H1 (cell line): ENCODE measurements at regions not wholly inside any gene's neighbourhood (a gene's known extent, or its start where the extent isn't known, plus 50 kb on each side); places are given as distances from the start of the nearest gene placed in this dataset.

ENCODE experiments used
- CTCF ChIA-PET: fragments of 300-600 bp; sonication (Branson Sonifier 250); formaldehyde crosslinking; loops from one replicate; lab custom pipeline; 2021; ENCODE audit not compliant: partially characterized antibody; lab: Charles Lee
- POLR2A ChIA-PET: fragments of 300-600 bp; sonication (Branson Sonifier 250); formaldehyde crosslinking; loops from one replicate; lab custom pipeline; 2021; ENCODE audit warnings: inconsistent platforms; ENCODE audit not compliant: partially characterized antibody; lab: Charles Lee
- DNase-seq, 2 experiments: peaks; one replicate each; pipeline versions ENCODE4 v3.0.0 to v3.0.0-alpha.2; 2010 to 2022; ENCODE audit warnings: low spot score in 2 of 2, low read depth in 1 of 2, mixed read lengths in 1 of 2
- FAIRE-seq: peaks from 2 replicates; lab custom pipeline; 2011; peaks lifted over from hg19 to GRCh38; lab: Jason Lieb, UNC
- H2AFZ ChIP-seq: 2 replicates; pipeline ENCODE4 v1.8.1; 2012; ENCODE audit warnings: low read length, inconsistent platforms
- H2AK5ac ChIP-seq: 2 replicates; pipeline ENCODE4 v1.6.1; 2013; ENCODE audit warnings: low read depth, low read length
- H2BK120ac ChIP-seq: replicated peaks from 2 replicates; pipeline ENCODE3; 2013; ENCODE audit warnings: low read depth, low read length, inconsistent platforms
- H2BK12ac ChIP-seq: 2 replicates; pipeline ENCODE4 v1.6.1; 2013; ENCODE audit warnings: low read depth, low read length
- H2BK15ac ChIP-seq: 2 replicates; pipeline ENCODE4 v1.6.1; 2013; ENCODE audit warnings: low read length
- H2BK20ac ChIP-seq: 2 replicates; pipeline ENCODE4 v1.6.1; 2013; ENCODE audit warnings: low read length
- H2BK5ac ChIP-seq: 2 replicates; pipeline ENCODE4 v1.6.1; 2013; ENCODE audit warnings: low read depth, low read length
- H3K14ac ChIP-seq: 2 replicates; pipeline ENCODE4 v1.6.1; 2013; ENCODE audit warnings: inconsistent platforms; ENCODE audit not compliant: insufficient read length
- H3K18ac ChIP-seq: 2 replicates; pipeline ENCODE4 v1.6.1; 2013; ENCODE audit warnings: low read length; ENCODE audit errors: extremely low read depth
- H3K23ac ChIP-seq: 2 replicates; pipeline ENCODE4 v1.6.1; 2013; ENCODE audit warnings: inconsistent platforms; ENCODE audit not compliant: insufficient read length
- H3K23me2 ChIP-seq: 2 replicates; pipeline ENCODE4 v1.6.1; 2013; ENCODE audit warnings: low read depth, low read length
- H3K27ac ChIP-seq: 2 replicates; pipeline ENCODE4 v1.6.1; 2011; ENCODE audit warnings: low read depth, low read length, inconsistent platforms
- H3K27me3 ChIP-seq, 4 experiments: replicated peaks in 1 of 4; 1 replicate in 1 of 4; 2 replicates in 3 of 4; pipeline versions ENCODE4 v1.6.1 to v1.8.1; 2011 to 2013; ENCODE audit warnings: low read length in 3 of 4, mild to moderate bottlenecking in 3 of 4, inconsistent platforms in 2 of 4, mixed read lengths in 2 of 4, moderate library complexity in 1 of 4; ENCODE audit not compliant: control insufficient read depth in 3 of 4, insufficient read depth in 3 of 4; ENCODE audit errors: extremely low read depth in 1 of 4
- H3K36me3 ChIP-seq, 4 experiments: 2 replicates each; pipeline versions ENCODE4 v1.6.1 to v1.8.1; 2011 to 2013; ENCODE audit warnings: mild to moderate bottlenecking in 4 of 4, low read length in 3 of 4, moderate library complexity in 2 of 4, control low read depth in 1 of 4, inconsistent platforms in 1 of 4; ENCODE audit not compliant: insufficient read depth in 4 of 4, control insufficient read depth in 2 of 4
- H3K4ac ChIP-seq: replicated peaks from 2 replicates; pipeline ENCODE3; 2013; ENCODE audit warnings: low read length, low read depth, mixed read lengths, inconsistent platforms; ENCODE audit not compliant: insufficient read length
- H3K4me1 ChIP-seq, 4 experiments: replicated peaks in 1 of 4; 1 replicate in 1 of 4; 2 replicates in 3 of 4; pipeline versions ENCODE4 v1.6.1 to v1.8.1; 2011 to 2013; ENCODE audit warnings: low read length in 3 of 4, inconsistent platforms in 2 of 4, mixed read lengths in 1 of 4; ENCODE audit not compliant: insufficient read depth in 4 of 4, control insufficient read depth in 3 of 4
- H3K4me2 ChIP-seq, 2 experiments: 2 replicates each; pipeline versions ENCODE4 v1.6.1 to v1.8.1; 2011 to 2013; ENCODE audit warnings: low read depth in 2 of 2, low read length in 2 of 2, control low read depth in 1 of 2, inconsistent platforms in 1 of 2, mild to moderate bottlenecking in 1 of 2; ENCODE audit not compliant: insufficient read depth in 1 of 2
- H3K4me3 ChIP-seq, 4 experiments: fragments of 200-600, 300-600 bp in 1 of 4; sonication (generic), shearing (Covaris generic), sonication (Bioruptor Twin) in 1 of 4; 2 replicates each; pipeline versions ENCODE4 v1.5.1 to v1.8.1; 2011 to 2016; ENCODE audit warnings: low read length in 4 of 4, low read depth in 3 of 4, control low read depth in 2 of 4, inconsistent platforms in 2 of 4, mild to moderate bottlenecking in 2 of 4, mixed read lengths in 1 of 4, moderate library complexity in 1 of 4; ENCODE audit not compliant: insufficient read depth in 2 of 4; ENCODE audit errors: extremely low read depth in 1 of 4
- H3K56ac ChIP-seq: replicated peaks from 2 replicates; pipeline ENCODE3; 2013; ENCODE audit warnings: low read depth, mild to moderate bottlenecking, mixed read lengths, low read length, inconsistent platforms; ENCODE audit not compliant: insufficient read length
- H3K79me1 ChIP-seq: 2 replicates; pipeline ENCODE4 v1.6.1; 2013; ENCODE audit warnings: low read depth, low read length, control low read depth
- H3K79me2 ChIP-seq, 2 experiments: 2 replicates each; pipeline versions ENCODE4 v1.6.1 to v1.8.1; 2012 to 2013; ENCODE audit warnings: low read length in 2 of 2, mild to moderate bottlenecking in 2 of 2, inconsistent platforms in 1 of 2; ENCODE audit not compliant: insufficient read depth in 2 of 2, control insufficient read depth in 1 of 2
- H3K9ac ChIP-seq, 4 experiments: replicated peaks in 1 of 4; 1 replicate in 1 of 4; 2 replicates in 3 of 4; pipeline versions ENCODE4 v1.6.1 to v1.8.1; 2011 to 2013; ENCODE audit warnings: low read depth in 3 of 4, low read length in 3 of 4, control low read depth in 2 of 4, mild to moderate bottlenecking in 2 of 4, moderate library complexity in 2 of 4, inconsistent platforms in 1 of 4; ENCODE audit errors: extremely low read depth in 1 of 4
- H3K9me3 ChIP-seq, 2 experiments: 2 replicates each; pipeline versions ENCODE4 v1.6.1 to v1.8.1; 2012 to 2013; ENCODE audit warnings: mild to moderate bottlenecking in 2 of 2, moderate library complexity in 2 of 2, control low read depth in 1 of 2, inconsistent platforms in 1 of 2, low read depth in 1 of 2, low read length in 1 of 2, mixed read lengths in 1 of 2; ENCODE audit not compliant: insufficient read depth in 2 of 2
- H4K20me1 ChIP-seq, 2 experiments: replicated peaks in 1 of 2; 2 replicates each; pipeline versions ENCODE3 to v1.8.1; 2011 to 2013; ENCODE audit warnings: inconsistent platforms in 2 of 2, low read length in 2 of 2, mild to moderate bottlenecking in 1 of 2; ENCODE audit not compliant: insufficient read depth in 2 of 2, control insufficient read depth in 1 of 2
- H4K5ac ChIP-seq: 2 replicates; pipeline ENCODE4 v1.6.1; 2013; ENCODE audit warnings: low read length, low read depth, mixed read lengths, inconsistent platforms; ENCODE audit not compliant: insufficient read length
- H4K8ac ChIP-seq: 2 replicates; pipeline ENCODE4 v1.8.0; 2013; ENCODE audit warnings: mild to moderate bottlenecking, moderate library complexity, low read length, inconsistent platforms; ENCODE audit not compliant: insufficient read depth; ENCODE audit errors: extremely low read depth
- H4K91ac ChIP-seq: replicated peaks from 2 replicates; pipeline ENCODE3; 2013; ENCODE audit warnings: low read length, mixed read lengths, inconsistent platforms; ENCODE audit not compliant: insufficient read length
- CTCF ChIP-seq, 3 experiments: IDR thresholded peaks; 1 replicate in 2 of 3; 2 replicates in 1 of 3; pipeline versions ENCODE4 v1.5.1 to v1.6.1; 2011; ENCODE audit warnings: low read length in 3 of 3, mild to moderate bottlenecking in 3 of 3, inconsistent platforms in 2 of 3, low read depth in 1 of 3, moderate library complexity in 1 of 3; ENCODE audit not compliant: insufficient read depth in 1 of 3; ENCODE audit errors: control extremely low read depth in 1 of 3
- RAD21 ChIP-seq, 2 experiments: IDR thresholded peaks in 1 of 2; conservative IDR thresholded peaks in 1 of 2; 2 replicates each; pipeline ENCODE4 v1.6.1; 2011; ENCODE audit warnings: low read depth in 2 of 2, low read length in 2 of 2, improper control_type of control experiment in 1 of 2, inconsistent platforms in 1 of 2, mild to moderate bottlenecking in 1 of 2, moderate library complexity in 1 of 2
- SP1 ChIP-seq: IDR thresholded peaks from 2 replicates; pipeline ENCODE4 v1.6.1; 2011; ENCODE audit warnings: low read depth, low read length
- WGBS, 2 experiments: shearing (Covaris generic) in 1 of 2; methylation state at CpG; one replicate each; pipeline versions ENCODE4 v1.1.6 to v1.1.7; 2013 to 2015; ENCODE audit warnings: low lambda C conversion rate in 2 of 2, mixed read lengths in 2 of 2, inconsistent platforms in 1 of 2, low coverage in 1 of 2, missing lambda C conversion rate in 1 of 2; ENCODE audit not compliant: insufficient replicate concordance in 2 of 2, insufficient coverage in 1 of 2, insufficient read length in 1 of 2; ENCODE audit errors: extremely low coverage in 1 of 2, missing lambda C conversion rate in 1 of 2; 5-methylcytosine and 5-hydroxymethylcytosine counted together

DNA sequence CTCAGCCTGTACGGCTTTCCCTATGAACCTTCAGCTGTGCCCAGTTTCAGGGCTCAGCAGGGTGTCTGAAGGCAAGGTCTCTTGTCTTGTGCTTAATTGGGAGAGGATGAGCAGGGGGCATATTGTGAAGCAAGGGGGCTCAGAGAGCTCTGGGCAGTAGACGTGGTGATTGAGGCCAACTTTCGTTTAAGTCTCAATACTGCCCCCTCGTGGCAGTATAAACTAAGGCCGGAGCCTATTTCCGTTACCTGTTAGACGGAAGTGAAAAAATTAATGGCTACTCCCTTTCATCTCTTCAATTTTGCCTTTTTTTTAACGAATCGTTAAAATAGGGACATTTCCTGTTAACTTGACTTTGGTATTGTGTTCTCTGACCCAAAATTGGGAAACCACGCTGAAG, 193.4 kb downstream of the TDRD15 start:
- FAIRE-seq: peak; percentile 84

More for the DNA sequence above, 193.4 kb downstream of the TDRD15 start:
- 28% methylated on average over 10 of the region's 10 CpGs; no CpG with 5 or more reads in 1 of the 2 experiments for WGBS, 2 experiments
- ChIA-PET POLR2A (no interaction called here), CTCF (interaction anchor here (0.6 to 6.7 kb wide), 54 partner anchors 9 to 1818 kb away, joined by 3 to 43 read pairs (median 7); partner anchors contain the start of gene APOB)
- Histone ChIP-seq H2BK15ac (no peak overlapping the region), H3K4ac (no peak overlapping the region), H2BK5ac (no peak overlapping the region), H4K8ac (no peak overlapping the region), H3K23me2 (no peaks in the 10 kb centered on the region), H3K4me3 (no peak overlapping the region), H4K91ac (no peak overlapping the region), H3K18ac (no peak overlapping the region), H3K4me2 (no peak overlapping the region), H3K27ac (no peak overlapping the region), H3K27me3 (no peaks in the 10 kb centered on the region), H2BK12ac (no peak overlapping the region), H3K79me1 (no peaks in the 10 kb centered on the region), H2BK120ac (no peak overlapping the region), H3K4me1 (no peaks in the 10 kb centered on the region), H3K14ac (no peak overlapping the region), H4K20me1 (no peaks in the 10 kb centered on the region), H3K56ac (no peak overlapping the region), H3K23ac (no peak overlapping the region), H2AFZ (0 out of 2 replicates have a peak overlapping the region, but pooled peaks have one; percentile 33), H3K79me2 (no peaks in the 10 kb centered on the region), H2BK20ac (no peak overlapping the region), H3K36me3 (no peaks in the 10 kb centered on the region), H3K9me3 (no peaks in the 10 kb centered on the region), H4K5ac (no peak overlapping the region), H2AK5ac (no peak overlapping the region)
- DNase-seq: peak; percentile 15 to 69
- TF ChIP-seq RAD21 (IDR thresholded peaks at IDR 0.05 in 1 of 2, conservative IDR thresholded peaks at IDR 0.05 in 1 of 2; ENCODE audit: low read depth in 2 of 2, low read length in 2 of 2) (peak; percentile 68 to 80), SP1 (no peak), CTCF (IDR thresholded peaks at IDR 0.05; ENCODE audit: control extremely low read depth in 1 of 3, insufficient read depth in 1 of 3, low read depth in 1 of 3, low read length in 3 of 3) (peak in 2 of 3 experiments; percentile 68 to 70; a peak in 3 of 4 replicates)
- TF ChIP-seq, all 59 proteins: peak for 2
- H3K9ac ChIP-seq: no peak overlapping the region
